ENCODE measurements at regions not wholly inside any gene's neighbourhood (a gene's known extent, or its start where the extent isn't known, plus 50 kb on each side); places are given as distances from the start of the nearest gene placed in this dataset.

- Histone ChIP-seq H3K27me3 (ENCODE audit: control insufficient read depth, insufficient read depth, low read length) (no peaks in the 10 kb centered on the region), H3K36me3 (ENCODE audit: control insufficient read depth, insufficient read depth, low read length) (no peaks in the 10 kb centered on the region), H3K4me1 (ENCODE audit: control insufficient read depth, insufficient read depth, low read length) (no peaks in the 10 kb centered on the region), H3K9me3 (ENCODE audit: control insufficient read depth, insufficient read depth, low read length) (no peaks in the 10 kb centered on the region), H3K27ac (ENCODE audit: low read length) (no peak overlapping the region), H3K4me3 (ENCODE audit: low read length) (no peak overlapping the region)
- H3K4me3 Mint-ChIP-seq, result no peak overlapping the region
- peaks cover 0 to 9% of the 10 kb centered on the region in 2 donors for H3K27me3 Mint-ChIP-seq (ENCODE audit: low read depth in 2 of 2)
- no peaks in the 10 kb centered on the region for H3K36me3 Mint-ChIP-seq
- peaks cover 0 to 2% of the 10 kb centered on the region in 2 donors for H3K9me3 Mint-ChIP-seq
- ATAC-seq, result no peak
- WGBS (ENCODE audit: insufficient coverage), result 80% methylated on average over 2 of the region's 2 CpGs
- H3K27ac Mint-ChIP-seq, result no peak overlapping the region
- H3K4me1 Mint-ChIP-seq, result no peaks in the 10 kb centered on the region
- no peak for TF ChIP-seq CTCF (IDR thresholded peaks at IDR 0.05)
- no peak for DNase-seq
- intact Hi-C loops (cut with micrococcal nuclease), result no loop called here
These were observed 93.6 kb upstream of the IL6 start for GRCh38 chr7:22633286-22633953.

- no peak for DNase-seq
- no peak overlapping the region for H3K27ac ChIP-seq (ENCODE audit: low read length)
- no peak overlapping the region for H3K27ac Mint-ChIP-seq
- no peak overlapping the region for H3K4me3 Mint-ChIP-seq
- peaks cover 0 to 2% of the 10 kb centered on the region in 2 donors for H3K9me3 Mint-ChIP-seq
- H3K4me3 ChIP-seq (ENCODE audit: low read length), result no peak overlapping the region
- ATAC-seq, result no peak
- no peaks in the 10 kb centered on the region for H3K36me3 ChIP-seq (ENCODE audit: control insufficient read depth, insufficient read depth, low read length)
- H3K9me3 ChIP-seq (ENCODE audit: control insufficient read depth, insufficient read depth, low read length), result no peaks in the 10 kb centered on the region
- peaks cover 0 to 9% of the 10 kb centered on the region in 2 donors for H3K27me3 Mint-ChIP-seq (ENCODE audit: low read depth in 2 of 2)
- whole genome bisulfite sequencing (ENCODE audit: insufficient coverage), result 63% methylated on average over 2 of the region's 2 CpGs
- intact Hi-C loops (cut with micrococcal nuclease), result no loop called here
- no peaks in the 10 kb centered on the region for H3K4me1 Mint-ChIP-seq
- no peaks in the 10 kb centered on the region for H3K4me1 ChIP-seq (ENCODE audit: control insufficient read depth, insufficient read depth, low read length)
- H3K27me3 ChIP-seq (ENCODE audit: control insufficient read depth, insufficient read depth, low read length), result no peaks in the 10 kb centered on the region
- H3K36me3 Mint-ChIP-seq, result no peaks in the 10 kb centered on the region
- TF ChIP-seq CTCF (IDR thresholded peaks at IDR 0.05), result no peak
These were observed 94.3 kb upstream of the IL6 start for GRCh38 chr7:22632674-22633073.

GRCh38 chr7:22631730-22632129, 95.3 kb upstream of the IL6 start:
- Histone ChIP-seq H3K27me3 (ENCODE audit: control insufficient read depth, insufficient read depth, low read length) (no peaks in the 10 kb centered on the region), H3K27ac (ENCODE audit: low read length) (no peak overlapping the region), H3K36me3 (ENCODE audit: control insufficient read depth, insufficient read depth, low read length) (no peaks in the 10 kb centered on the region), H3K9me3 (ENCODE audit: control insufficient read depth, insufficient read depth, low read length) (no peaks in the 10 kb centered on the region), H3K4me1 (ENCODE audit: control insufficient read depth, insufficient read depth, low read length) (no peaks in the 10 kb centered on the region), H3K4me3 (ENCODE audit: low read length) (no peak overlapping the region)
- no peak overlapping the region for H3K4me3 Mint-ChIP-seq
- 83% methylated on average over 2 of the region's 2 CpGs for WGBS (ENCODE audit: insufficient coverage)
- peaks cover 0 to 2% of the 10 kb centered on the region in 2 donors for H3K9me3 Mint-ChIP-seq
- H3K27me3 Mint-ChIP-seq (ENCODE audit: low read depth in 2 of 2), result peaks cover 0 to 9% of the 10 kb centered on the region in 2 donors
- TF ChIP-seq CTCF (IDR thresholded peaks at IDR 0.05), result no peak
- no peak overlapping the region for H3K27ac Mint-ChIP-seq
- intact Hi-C loops (cut with micrococcal nuclease), result no loop called here
- ATAC-seq (no peak), DNase-seq (no peak)
- H3K4me1 Mint-ChIP-seq, result no peaks in the 10 kb centered on the region
- H3K36me3 Mint-ChIP-seq, result no peaks in the 10 kb centered on the region

- no peak overlapping the region for H3K4me3 Mint-ChIP-seq
- H3K27ac ChIP-seq (ENCODE audit: low read length), result no peak overlapping the region
- TF ChIP-seq CTCF (IDR thresholded peaks at IDR 0.05), result no peak
- H3K27me3 Mint-ChIP-seq (ENCODE audit: low read depth in 2 of 2), result peaks cover 0 to 12% of the 10 kb centered on the region in 2 donors
- no peaks in the 10 kb centered on the region for H3K4me1 Mint-ChIP-seq
- no peaks in the 10 kb centered on the region for H3K9me3 ChIP-seq (ENCODE audit: control insufficient read depth, insufficient read depth, low read length)
- H3K9me3 Mint-ChIP-seq, result peaks cover 0 to 2% of the 10 kb centered on the region in 2 donors
- no peak for DNase-seq
- ATAC-seq, result peak in 1 of 3 donors; percentile 10
- H3K4me3 ChIP-seq (ENCODE audit: low read length), result no peak overlapping the region
- H3K36me3 Mint-ChIP-seq, result no peaks in the 10 kb centered on the region
- H3K27me3 ChIP-seq (ENCODE audit: control insufficient read depth, insufficient read depth, low read length), result no peaks in the 10 kb centered on the region
- no peaks in the 10 kb centered on the region for H3K4me1 ChIP-seq (ENCODE audit: control insufficient read depth, insufficient read depth, low read length)
- no peak overlapping the region for H3K27ac Mint-ChIP-seq
- H3K36me3 ChIP-seq (ENCODE audit: control insufficient read depth, insufficient read depth, low read length), result no peaks in the 10 kb centered on the region
- 97% methylated on average over 7 of the region's 7 CpGs for WGBS (ENCODE audit: insufficient coverage)
- intact Hi-C loops (cut with micrococcal nuclease), result no loop called here
These were observed 96.9 kb upstream of the IL6 start for GRCh38 chr7:22630069-22630468.
